HL-60 (cell line): ENCODE measurements at regions not wholly inside any gene's neighbourhood (a gene's known extent, or its start where the extent isn't known, plus 50 kb on each side); places are given as distances from the start of the nearest gene placed in this dataset.

Source experiments
- REST ChIP-seq: IDR thresholded peaks from 2 replicates; pipeline ENCODE4 v1.6.1; 2012; ENCODE audit warnings: low read depth; ENCODE audit not compliant: insufficient replicate concordance
- SPI1 ChIP-seq: IDR thresholded peaks from 2 replicates; pipeline ENCODE4 v1.6.1; 2012; ENCODE audit warnings: low read depth, mild to moderate bottlenecking, borderline replicate concordance
- TF ChIP-seq, protein P1 (sequence below): IDR thresholded peaks from one replicate; pipeline ENCODE4 v1.5.1; 2011; ENCODE audit warnings: low read length, control low read depth, inconsistent platforms; ENCODE audit not compliant: insufficient read depth

DNA sequence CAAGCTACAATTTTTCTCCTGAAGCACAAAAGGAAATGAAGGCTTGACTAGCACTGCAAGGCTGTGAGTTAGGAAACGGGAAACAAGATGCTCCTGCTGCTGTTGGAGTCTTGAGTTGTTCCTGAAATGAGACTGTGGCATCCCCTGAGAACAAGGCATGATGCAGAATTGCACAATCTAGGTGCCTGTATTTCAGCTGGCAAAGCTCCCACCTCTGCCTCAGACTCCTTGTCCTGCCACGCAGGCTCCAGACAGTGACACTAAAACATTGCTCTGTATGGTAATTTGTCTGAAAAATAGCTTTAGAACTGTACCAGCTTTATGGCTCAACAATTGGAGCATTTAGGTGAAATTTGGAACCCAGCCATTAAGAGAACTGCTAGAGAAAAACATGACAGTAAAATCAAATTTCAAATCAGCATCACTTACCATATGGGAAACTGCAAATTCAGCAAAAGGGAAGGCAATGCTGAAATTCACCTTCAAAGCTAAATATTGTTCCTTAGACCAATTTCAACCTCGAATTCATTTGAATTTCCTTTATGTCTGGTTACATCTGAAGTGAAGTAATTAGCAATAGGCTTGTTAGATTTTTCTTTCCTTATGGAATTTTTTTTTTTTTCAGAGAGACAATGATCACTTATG is 103.4 kb downstream of the MFAP3L start:
- TF ChIP-seq, protein P1, sequence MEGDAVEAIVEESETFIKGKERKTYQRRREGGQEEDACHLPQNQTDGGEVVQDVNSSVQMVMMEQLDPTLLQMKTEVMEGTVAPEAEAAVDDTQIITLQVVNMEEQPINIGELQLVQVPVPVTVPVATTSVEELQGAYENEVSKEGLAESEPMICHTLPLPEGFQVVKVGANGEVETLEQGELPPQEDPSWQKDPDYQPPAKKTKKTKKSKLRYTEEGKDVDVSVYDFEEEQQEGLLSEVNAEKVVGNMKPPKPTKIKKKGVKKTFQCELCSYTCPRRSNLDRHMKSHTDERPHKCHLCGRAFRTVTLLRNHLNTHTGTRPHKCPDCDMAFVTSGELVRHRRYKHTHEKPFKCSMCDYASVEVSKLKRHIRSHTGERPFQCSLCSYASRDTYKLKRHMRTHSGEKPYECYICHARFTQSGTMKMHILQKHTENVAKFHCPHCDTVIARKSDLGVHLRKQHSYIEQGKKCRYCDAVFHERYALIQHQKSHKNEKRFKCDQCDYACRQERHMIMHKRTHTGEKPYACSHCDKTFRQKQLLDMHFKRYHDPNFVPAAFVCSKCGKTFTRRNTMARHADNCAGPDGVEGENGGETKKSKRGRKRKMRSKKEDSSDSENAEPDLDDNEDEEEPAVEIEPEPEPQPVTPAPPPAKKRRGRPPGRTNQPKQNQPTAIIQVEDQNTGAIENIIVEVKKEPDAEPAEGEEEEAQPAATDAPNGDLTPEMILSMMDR, result no peak
- TF ChIP-seq SPI1 (no peak), REST (no peak)
